Trophoblast cell (in vitro differentiated cells and primary cell): ENCODE measurements at regions not wholly inside any gene's neighbourhood (a gene's known extent, or its start where the extent isn't known, plus 50 kb on each side); places are given as distances from the start of the nearest gene placed in this dataset.

Experiments used
- DNase-seq, 2 donors: peaks; one replicate each; pipeline ENCODE4 v3.0.0-alpha.2; 2016
- H2AFZ ChIP-seq: 2 replicates; pipeline ENCODE4 v1.6.1; 2013; ENCODE audit warnings: low read length, moderate library complexity, mild to moderate bottlenecking; ENCODE audit not compliant: insufficient read depth, poor library complexity
- H2AK5ac ChIP-seq: 2 replicates; pipeline ENCODE4 v1.6.1; 2013; ENCODE audit warnings: mild to moderate bottlenecking, low read length
- H2BK120ac ChIP-seq: 2 replicates; pipeline ENCODE4 v1.6.1; 2013; ENCODE audit warnings: low read length, mild to moderate bottlenecking, moderate library complexity; ENCODE audit not compliant: insufficient read depth, poor library complexity
- H2BK12ac ChIP-seq: 2 replicates; pipeline ENCODE4 v1.6.1; 2013; ENCODE audit warnings: mild to moderate bottlenecking, low read length, moderate library complexity
- H2BK5ac ChIP-seq: 2 replicates; pipeline ENCODE4 v1.6.1; 2013; ENCODE audit warnings: low read length, low read depth, moderate library complexity, mild to moderate bottlenecking; ENCODE audit not compliant: poor library complexity
- H3K14ac ChIP-seq: 2 replicates; pipeline ENCODE4 v1.6.1; 2013; ENCODE audit warnings: mild to moderate bottlenecking, low read length
- H3K18ac ChIP-seq: 2 replicates; pipeline ENCODE4 v1.6.1; 2013; ENCODE audit warnings: mild to moderate bottlenecking, low read length
- H3K23ac ChIP-seq: 2 replicates; pipeline ENCODE4 v1.6.1; 2013; ENCODE audit warnings: low read length
- H3K27ac ChIP-seq: 2 replicates; pipeline ENCODE4 v1.5.1; 2013; ENCODE audit warnings: low read depth, mild to moderate bottlenecking, inconsistent platforms, low read length, moderate library complexity
- H3K27me3 ChIP-seq: 2 replicates; pipeline ENCODE4 v1.6.1; 2013; ENCODE audit warnings: inconsistent platforms, mild to moderate bottlenecking, low read length, moderate library complexity; ENCODE audit not compliant: insufficient read depth
- H3K36me3 ChIP-seq, 2 experiments: 1 replicate in 1 of 2; 2 replicates in 1 of 2; pipeline ENCODE4 v1.6.1; 2013; ENCODE audit warnings: low read length in 2 of 2, mild to moderate bottlenecking in 2 of 2, moderate library complexity in 1 of 2; ENCODE audit not compliant: insufficient read depth in 2 of 2, control insufficient read depth in 1 of 2
- H3K4ac ChIP-seq: 2 replicates; pipeline ENCODE4 v1.6.1; 2013; ENCODE audit warnings: low read depth, mild to moderate bottlenecking, low read length, moderate library complexity
- H3K4me1 ChIP-seq, 2 experiments: 1 replicate in 1 of 2; 2 replicates in 1 of 2; pipeline ENCODE4 v1.6.1; 2013; ENCODE audit warnings: low read length in 2 of 2, mild to moderate bottlenecking in 2 of 2, moderate library complexity in 1 of 2; ENCODE audit not compliant: insufficient read depth in 2 of 2, control insufficient read depth in 1 of 2
- H3K4me2 ChIP-seq: 2 replicates; pipeline ENCODE4 v1.6.1; 2013; ENCODE audit warnings: inconsistent platforms, mild to moderate bottlenecking, low read length, moderate library complexity
- H3K4me3 ChIP-seq: 2 replicates; pipeline ENCODE4 v1.5.1; 2013; ENCODE audit warnings: mild to moderate bottlenecking, low read depth, low read length, inconsistent platforms
- H3K79me1 ChIP-seq: one replicate; pipeline ENCODE4 v1.6.1; 2013; ENCODE audit warnings: low read length
- H3K79me2 ChIP-seq: 2 replicates; pipeline ENCODE4 v1.6.1; 2013; ENCODE audit warnings: low read length, mild to moderate bottlenecking; ENCODE audit not compliant: control insufficient read depth, insufficient read depth, poor library complexity
- H3K9ac ChIP-seq: 2 replicates; pipeline ENCODE4 v1.6.1; 2013; ENCODE audit warnings: mild to moderate bottlenecking, low read length
- H3K9me3 ChIP-seq: 2 replicates; pipeline ENCODE4 v1.6.1; 2013; ENCODE audit warnings: low read depth, mild to moderate bottlenecking, control low read depth, inconsistent platforms, low read length; ENCODE audit not compliant: insufficient read depth
- H4K12ac ChIP-seq: 2 replicates; pipeline ENCODE4 v1.6.1; 2013; ENCODE audit warnings: low read depth, mild to moderate bottlenecking, low read length, moderate library complexity
- H4K8ac ChIP-seq: 2 replicates; pipeline ENCODE4 v1.6.1; 2013; ENCODE audit warnings: low read depth, mild to moderate bottlenecking, low read length, moderate library complexity
- H4K91ac ChIP-seq: one replicate; pipeline ENCODE4 v1.6.1; 2013; ENCODE audit warnings: low read depth, mild to moderate bottlenecking, low read length, moderate library complexity
- WGBS: extraction: QIAGEN DNeasy Blood & Tissue Kit; methylation state at CpG from one replicate; pipeline ENCODE4 v1.1.7; 2013; ENCODE audit warnings: missing lambda C conversion rate; ENCODE audit not compliant: insufficient read length, insufficient coverage; ENCODE audit errors: extremely low coverage; 5-methylcytosine and 5-hydroxymethylcytosine counted together

- H2AK5ac ChIP-seq, result no peak overlapping the region
- no peaks in the 10 kb centered on the region for H3K4me1 ChIP-seq
- H3K36me3 ChIP-seq, result no peaks in the 10 kb centered on the region
- no peak overlapping the region for H3K4me2 ChIP-seq
- H4K91ac ChIP-seq, result no peak overlapping the region
- no peak overlapping the region for H2BK5ac ChIP-seq
- H2BK120ac ChIP-seq, result no peak overlapping the region
- no CpG with 5 or more reads among the region's 6 CpGs for WGBS
- H2BK12ac ChIP-seq, result no peak overlapping the region
- no peak overlapping the region for H3K14ac ChIP-seq
- no peak overlapping the region for H3K18ac ChIP-seq
- H4K8ac ChIP-seq, result no peak overlapping the region
- H3K4ac ChIP-seq, result no peak overlapping the region
- H3K4me3 ChIP-seq, result no peak overlapping the region
- H2AFZ ChIP-seq, result no peak overlapping the region
- H3K27ac ChIP-seq, result no peak overlapping the region
- no peaks in the 10 kb centered on the region for H3K79me1 ChIP-seq
- H4K12ac ChIP-seq, result no peak overlapping the region
- no peaks in the 10 kb centered on the region for H3K9me3 ChIP-seq
- H3K79me2 ChIP-seq, result no peaks in the 10 kb centered on the region
- no peak for DNase-seq
- H3K9ac ChIP-seq, result no peak overlapping the region
- H3K27me3 ChIP-seq, result no peaks in the 10 kb centered on the region
- no peak overlapping the region for H3K23ac ChIP-seq
Measured at GRCh38 chr11:45549257-45549656, 116.2 kb downstream of the CHST1 start.

DNA sequence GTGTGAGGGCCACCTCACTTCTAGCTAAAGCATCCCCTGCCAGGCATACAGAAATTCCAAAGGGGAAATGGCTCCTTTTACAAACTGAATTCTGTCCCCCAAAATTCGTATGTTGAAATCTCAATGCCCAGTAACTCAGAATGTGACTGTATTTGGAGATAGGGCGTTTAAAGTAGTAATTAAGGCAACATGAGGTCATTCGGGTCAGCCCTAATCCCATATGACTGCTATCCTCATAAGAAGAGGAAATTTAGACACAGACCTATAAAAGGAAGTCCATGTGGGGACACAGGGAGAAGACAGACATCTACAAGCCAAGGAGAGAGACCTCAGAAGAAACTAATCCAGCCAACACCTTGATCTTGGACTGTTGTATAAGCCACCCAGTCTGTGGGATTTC lies 119.1 kb downstream of the CHST1 start:
- Histone ChIP-seq H3K36me3 (no peaks in the 10 kb centered on the region), H3K23ac (no peak overlapping the region), H3K9me3 (no peaks in the 10 kb centered on the region), H3K27me3 (no peaks in the 10 kb centered on the region), H3K79me2 (no peaks in the 10 kb centered on the region), H2BK5ac (no peak overlapping the region), H3K27ac (no peak overlapping the region), H3K4ac (no peak overlapping the region), H3K4me1 (no peaks in the 10 kb centered on the region), H2AK5ac (no peak overlapping the region), H4K8ac (no peak overlapping the region), H3K18ac (no peak overlapping the region), H3K4me2 (no peak overlapping the region), H3K4me3 (no peak overlapping the region), H2BK120ac (no peak overlapping the region), H3K9ac (no peak overlapping the region), H4K12ac (no peak overlapping the region), H4K91ac (no peak overlapping the region), H3K14ac (no peak overlapping the region), H2AFZ (no peak overlapping the region), H3K79me1 (no peaks in the 10 kb centered on the region), H2BK12ac (no peak overlapping the region)
- no CpG with 5 or more reads among the region's 3 CpGs for WGBS
- no peak for DNase-seq

DNA sequence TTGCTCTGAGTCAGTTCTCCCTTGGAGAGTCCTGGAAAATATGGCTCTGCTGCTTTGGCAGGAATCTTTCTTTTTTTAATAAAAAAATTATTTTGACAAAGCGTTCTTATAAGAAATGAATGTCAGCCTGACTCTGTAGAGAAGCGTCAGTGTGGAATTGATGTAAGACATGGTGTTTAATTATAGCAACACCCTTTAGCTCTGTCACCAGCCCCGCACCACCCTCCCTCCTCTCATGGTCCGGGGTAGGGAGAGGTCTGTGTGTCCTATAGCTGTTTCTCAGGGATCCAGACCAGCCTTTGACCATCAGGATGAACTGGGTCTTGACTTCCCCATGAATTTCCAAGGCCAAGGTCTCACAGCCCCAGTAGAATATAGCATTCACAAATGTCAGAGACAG lies 120.6 kb downstream of the CHST1 start:
- no peak for DNase-seq
- no peak overlapping the region for H3K9ac ChIP-seq
- no peak overlapping the region for H3K4ac ChIP-seq
- H3K79me2 ChIP-seq, result no peaks in the 10 kb centered on the region
- no peaks in the 10 kb centered on the region for H3K27me3 ChIP-seq
- no peak overlapping the region for H4K8ac ChIP-seq
- H3K4me1 ChIP-seq, result no peaks in the 10 kb centered on the region
- no peak overlapping the region for H3K27ac ChIP-seq
- no peaks in the 10 kb centered on the region for H3K9me3 ChIP-seq
- no peak overlapping the region for H2AK5ac ChIP-seq
- H2BK12ac ChIP-seq, result no peak overlapping the region
- no peak overlapping the region for H2AFZ ChIP-seq
- H3K18ac ChIP-seq, result no peak overlapping the region
- H3K23ac ChIP-seq, result no peak overlapping the region
- H2BK120ac ChIP-seq, result no peak overlapping the region
- no peaks in the 10 kb centered on the region for H3K79me1 ChIP-seq
- no peak overlapping the region for H3K4me2 ChIP-seq
- H3K36me3 ChIP-seq, result no peaks in the 10 kb centered on the region
- no peak overlapping the region for H4K12ac ChIP-seq
- H4K91ac ChIP-seq, result no peak overlapping the region
- no CpG with 5 or more reads among the region's 4 CpGs for WGBS
- H3K14ac ChIP-seq, result no peak overlapping the region
- H3K4me3 ChIP-seq, result no peak overlapping the region
- H2BK5ac ChIP-seq, result no peak overlapping the region

DNA sequence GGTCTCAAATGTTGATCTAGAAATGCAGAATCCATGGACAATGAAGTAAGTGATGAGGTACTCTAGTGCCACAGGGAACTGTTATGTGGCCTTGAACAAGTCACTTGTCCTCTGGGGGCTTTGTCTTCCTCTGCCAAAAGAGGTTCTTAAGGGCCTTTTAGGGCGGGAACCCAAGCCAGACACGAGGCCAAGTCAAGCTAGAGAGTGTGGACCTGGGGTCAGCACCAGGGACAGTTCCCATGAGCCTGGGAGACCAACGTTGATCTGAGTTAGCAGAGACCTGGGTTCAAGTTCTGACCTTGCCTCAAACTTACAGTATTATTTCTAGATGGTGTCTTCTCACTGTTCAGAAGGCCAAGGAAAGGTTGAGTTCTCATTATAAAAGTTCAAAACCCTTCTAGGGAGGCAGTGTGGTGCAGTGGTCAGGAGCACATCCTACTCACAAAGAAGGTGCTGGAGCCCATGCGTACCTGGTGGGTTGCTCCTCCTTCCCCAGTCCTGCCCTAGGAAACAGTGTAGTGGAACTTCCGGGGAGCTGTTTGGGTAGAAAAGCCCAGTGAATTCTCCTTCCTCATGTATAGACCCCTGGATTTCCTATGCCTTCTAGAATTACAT lies 121.5 kb downstream of the CHST1 start:
- WGBS, result no CpG with 5 or more reads among the region's 5 CpGs
- no peak overlapping the region for H4K12ac ChIP-seq
- no peak overlapping the region for H3K27ac ChIP-seq
- no peak overlapping the region for H3K4me2 ChIP-seq
- H3K4ac ChIP-seq, result no peak overlapping the region
- H2BK120ac ChIP-seq, result no peak overlapping the region
- no peak overlapping the region for H2AFZ ChIP-seq
- peak in 1 of 2 donors; percentile 42 for DNase-seq
- H3K79me1 ChIP-seq, result no peaks in the 10 kb centered on the region
- H3K14ac ChIP-seq, result no peak overlapping the region
- no peak overlapping the region for H4K8ac ChIP-seq
- no peak overlapping the region for H2BK5ac ChIP-seq
- H4K91ac ChIP-seq, result no peak overlapping the region
- H3K4me1 ChIP-seq, result no peaks in the 10 kb centered on the region
- no peak overlapping the region for H3K23ac ChIP-seq
- no peak overlapping the region for H3K18ac ChIP-seq
- no peaks in the 10 kb centered on the region for H3K9me3 ChIP-seq
- no peak overlapping the region for H3K9ac ChIP-seq
- H3K79me2 ChIP-seq, result no peaks in the 10 kb centered on the region
- no peak overlapping the region for H2BK12ac ChIP-seq
- no peaks in the 10 kb centered on the region for H3K27me3 ChIP-seq
- no peaks in the 10 kb centered on the region for H3K36me3 ChIP-seq
- no peak overlapping the region for H2AK5ac ChIP-seq
- no peak overlapping the region for H3K4me3 ChIP-seq
